ENCODE measurements at regions not wholly inside any gene's neighbourhood (a gene's known extent, or its start where the extent isn't known, plus 50 kb on each side); places are given as distances from the start of the nearest gene placed in this dataset.

- no peak for TF ChIP-seq FOXP1 (CRISPR knock-in tag; IDR thresholded peaks at IDR 0.05; ENCODE audit: borderline replicate concordance)
- no peak for TF ChIP-seq CTCF (IDR thresholded peaks at IDR 0.05)
- no peak for TF ChIP-seq TCF7 (CRISPR knock-in tag; IDR thresholded peaks at IDR 0.05; ENCODE audit: low read depth)
- TF ChIP-seq NFE2L1 (CRISPR knock-in tag; IDR thresholded peaks at IDR 0.05): no peak
- TF ChIP-seq, protein P1, sequence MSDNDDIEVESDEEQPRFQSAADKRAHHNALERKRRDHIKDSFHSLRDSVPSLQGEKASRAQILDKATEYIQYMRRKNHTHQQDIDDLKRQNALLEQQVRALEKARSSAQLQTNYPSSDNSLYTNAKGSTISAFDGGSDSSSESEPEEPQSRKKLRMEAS (CRISPR knock-in tag; IDR thresholded peaks at IDR 0.05): no peak
- TF ChIP-seq, protein P2, sequence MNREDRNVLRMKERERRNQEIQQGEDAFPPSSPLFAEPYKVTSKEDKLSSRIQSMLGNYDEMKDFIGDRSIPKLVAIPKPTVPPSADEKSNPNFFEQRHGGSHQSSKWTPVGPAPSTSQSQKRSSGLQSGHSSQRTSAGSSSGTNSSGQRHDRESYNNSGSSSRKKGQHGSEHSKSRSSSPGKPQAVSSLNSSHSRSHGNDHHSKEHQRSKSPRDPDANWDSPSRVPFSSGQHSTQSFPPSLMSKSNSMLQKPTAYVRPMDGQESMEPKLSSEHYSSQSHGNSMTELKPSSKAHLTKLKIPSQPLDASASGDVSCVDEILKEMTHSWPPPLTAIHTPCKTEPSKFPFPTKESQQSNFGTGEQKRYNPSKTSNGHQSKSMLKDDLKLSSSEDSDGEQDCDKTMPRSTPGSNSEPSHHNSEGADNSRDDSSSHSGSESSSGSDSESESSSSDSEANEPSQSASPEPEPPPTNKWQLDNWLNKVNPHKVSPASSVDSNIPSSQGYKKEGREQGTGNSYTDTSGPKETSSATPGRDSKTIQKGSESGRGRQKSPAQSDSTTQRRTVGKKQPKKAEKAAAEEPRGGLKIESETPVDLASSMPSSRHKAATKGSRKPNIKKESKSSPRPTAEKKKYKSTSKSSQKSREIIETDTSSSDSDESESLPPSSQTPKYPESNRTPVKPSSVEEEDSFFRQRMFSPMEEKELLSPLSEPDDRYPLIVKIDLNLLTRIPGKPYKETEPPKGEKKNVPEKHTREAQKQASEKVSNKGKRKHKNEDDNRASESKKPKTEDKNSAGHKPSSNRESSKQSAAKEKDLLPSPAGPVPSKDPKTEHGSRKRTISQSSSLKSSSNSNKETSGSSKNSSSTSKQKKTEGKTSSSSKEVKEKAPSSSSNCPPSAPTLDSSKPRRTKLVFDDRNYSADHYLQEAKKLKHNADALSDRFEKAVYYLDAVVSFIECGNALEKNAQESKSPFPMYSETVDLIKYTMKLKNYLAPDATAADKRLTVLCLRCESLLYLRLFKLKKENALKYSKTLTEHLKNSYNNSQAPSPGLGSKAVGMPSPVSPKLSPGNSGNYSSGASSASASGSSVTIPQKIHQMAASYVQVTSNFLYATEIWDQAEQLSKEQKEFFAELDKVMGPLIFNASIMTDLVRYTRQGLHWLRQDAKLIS (CRISPR knock-in tag; IDR thresholded peaks at IDR 0.05; ENCODE audit: borderline replicate concordance): no peak
- TF ChIP-seq, protein P3, sequence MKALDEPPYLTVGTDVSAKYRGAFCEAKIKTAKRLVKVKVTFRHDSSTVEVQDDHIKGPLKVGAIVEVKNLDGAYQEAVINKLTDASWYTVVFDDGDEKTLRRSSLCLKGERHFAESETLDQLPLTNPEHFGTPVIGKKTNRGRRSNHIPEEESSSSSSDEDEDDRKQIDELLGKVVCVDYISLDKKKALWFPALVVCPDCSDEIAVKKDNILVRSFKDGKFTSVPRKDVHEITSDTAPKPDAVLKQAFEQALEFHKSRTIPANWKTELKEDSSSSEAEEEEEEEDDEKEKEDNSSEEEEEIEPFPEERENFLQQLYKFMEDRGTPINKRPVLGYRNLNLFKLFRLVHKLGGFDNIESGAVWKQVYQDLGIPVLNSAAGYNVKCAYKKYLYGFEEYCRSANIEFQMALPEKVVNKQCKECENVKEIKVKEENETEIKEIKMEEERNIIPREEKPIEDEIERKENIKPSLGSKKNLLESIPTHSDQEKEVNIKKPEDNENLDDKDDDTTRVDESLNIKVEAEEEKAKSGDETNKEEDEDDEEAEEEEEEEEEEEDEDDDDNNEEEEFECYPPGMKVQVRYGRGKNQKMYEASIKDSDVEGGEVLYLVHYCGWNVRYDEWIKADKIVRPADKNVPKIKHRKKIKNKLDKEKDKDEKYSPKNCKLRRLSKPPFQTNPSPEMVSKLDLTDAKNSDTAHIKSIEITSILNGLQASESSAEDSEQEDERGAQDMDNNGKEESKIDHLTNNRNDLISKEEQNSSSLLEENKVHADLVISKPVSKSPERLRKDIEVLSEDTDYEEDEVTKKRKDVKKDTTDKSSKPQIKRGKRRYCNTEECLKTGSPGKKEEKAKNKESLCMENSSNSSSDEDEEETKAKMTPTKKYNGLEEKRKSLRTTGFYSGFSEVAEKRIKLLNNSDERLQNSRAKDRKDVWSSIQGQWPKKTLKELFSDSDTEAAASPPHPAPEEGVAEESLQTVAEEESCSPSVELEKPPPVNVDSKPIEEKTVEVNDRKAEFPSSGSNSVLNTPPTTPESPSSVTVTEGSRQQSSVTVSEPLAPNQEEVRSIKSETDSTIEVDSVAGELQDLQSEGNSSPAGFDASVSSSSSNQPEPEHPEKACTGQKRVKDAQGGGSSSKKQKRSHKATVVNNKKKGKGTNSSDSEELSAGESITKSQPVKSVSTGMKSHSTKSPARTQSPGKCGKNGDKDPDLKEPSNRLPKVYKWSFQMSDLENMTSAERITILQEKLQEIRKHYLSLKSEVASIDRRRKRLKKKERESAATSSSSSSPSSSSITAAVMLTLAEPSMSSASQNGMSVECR (CRISPR knock-in tag; IDR thresholded peaks at IDR 0.05; ENCODE audit: borderline replicate concordance): no peak
- TF ChIP-seq USF1 (CRISPR knock-in tag; IDR thresholded peaks at IDR 0.05): no peak
- TF ChIP-seq PRRX2 (CRISPR knock-in tag; IDR thresholded peaks at IDR 0.05): no peak
- TF ChIP-seq SP1 (CRISPR knock-in tag; conservative IDR thresholded peaks at IDR 0.05): no peak
- no peak for TF ChIP-seq USF2 (CRISPR knock-in tag; IDR thresholded peaks at IDR 0.05)
- TF ChIP-seq ZNF425 (CRISPR knock-in tag; conservative IDR thresholded peaks at IDR 0.05): no peak
Measured at GRCh38 chr13:86569119-86569518, 769.9 kb upstream of the SLITRK6 start.

Measured in WTC11 (cell line).